HG03469 (cell line): ENCODE measurements at regions not wholly inside any gene's neighbourhood (a gene's known extent, or its start where the extent isn't known, plus 50 kb on each side); places are given as distances from the start of the nearest gene placed in this dataset.
"Not testable (repeated sequence)": the region's sequence is repeated elsewhere in the genome, so short reads cannot be mapped to it uniquely, and the experiment has no call there.

Experiments
- ATAC-seq: cut with Tn5 transposase; IDR thresholded peaks from one replicate; pipeline ENCODE4 v1.9.1; 2021; ENCODE audit warnings: mild to moderate bottlenecking, moderate library complexity, moderate number of reproducible peaks; ENCODE audit not compliant: unreplicated experiment

GRCh38 chr13:88945793-88946192 is 1274.6 kb downstream of the SLITRK5 start:
- ATAC-seq: no peak

DNA sequence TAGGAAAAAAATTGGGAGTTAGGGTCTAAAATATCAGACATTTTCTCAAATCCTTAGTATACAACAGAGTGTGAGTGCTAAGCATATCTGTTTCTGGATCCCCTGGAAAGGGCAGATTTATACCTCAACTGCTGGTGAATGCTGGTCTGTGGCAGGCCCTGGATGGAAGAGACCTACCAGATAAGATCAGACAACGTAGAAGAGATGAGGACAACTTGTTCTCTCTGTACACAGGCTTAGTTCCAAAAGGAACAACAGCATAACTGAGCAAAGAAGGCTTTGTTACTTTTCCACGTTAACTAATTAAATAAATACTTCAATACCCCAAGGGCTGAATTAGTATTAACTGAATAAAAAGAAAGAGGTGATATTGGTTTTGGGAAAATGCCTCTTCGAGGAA is 1277.3 kb downstream of the SLITRK5 start:
- no peak for ATAC-seq

DNA sequence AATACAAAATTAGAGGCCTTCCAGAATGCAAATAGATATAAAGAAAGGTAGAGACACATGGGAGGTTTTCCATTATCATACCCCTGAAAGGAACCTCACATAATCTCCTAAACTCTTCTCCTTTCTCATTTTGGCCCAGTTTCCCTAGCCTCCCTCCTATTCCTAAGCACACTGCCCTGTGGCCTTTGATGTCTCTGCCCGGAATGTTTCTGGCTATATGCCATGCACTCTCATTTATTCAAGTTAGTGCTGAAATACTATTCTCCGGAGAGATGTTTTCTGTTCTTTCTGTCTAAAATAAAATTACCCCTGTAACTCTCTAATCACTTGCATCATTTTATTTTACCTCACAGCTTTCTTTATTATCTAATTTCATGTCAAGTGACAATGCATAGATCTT is 1287.7 kb downstream of the SLITRK5 start:
- ATAC-seq: no peak

DNA sequence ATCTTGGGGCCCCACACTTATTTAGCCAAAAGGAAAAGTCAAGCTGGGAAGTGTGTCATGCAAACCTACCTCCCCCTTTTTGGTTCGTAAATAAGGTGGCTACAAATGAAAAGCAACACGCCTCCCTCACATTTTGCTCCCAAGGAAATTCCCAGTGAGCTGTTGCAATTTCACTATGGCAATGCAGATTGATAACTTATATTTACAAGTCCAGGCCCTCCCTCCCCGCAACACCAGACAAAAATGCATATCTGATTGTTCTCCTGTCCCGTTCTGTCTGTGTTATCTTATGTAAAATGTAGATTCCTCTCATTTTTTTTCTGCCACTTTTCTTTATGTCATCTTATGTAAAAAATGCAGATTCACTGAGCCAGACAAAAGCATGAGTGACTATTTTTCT is 1305.3 kb downstream of the SLITRK5 start:
- ATAC-seq: no peak

GRCh38 chr13:88978607-88979006 is 1307.4 kb downstream of the SLITRK5 start:
- ATAC-seq: no peak

DNA sequence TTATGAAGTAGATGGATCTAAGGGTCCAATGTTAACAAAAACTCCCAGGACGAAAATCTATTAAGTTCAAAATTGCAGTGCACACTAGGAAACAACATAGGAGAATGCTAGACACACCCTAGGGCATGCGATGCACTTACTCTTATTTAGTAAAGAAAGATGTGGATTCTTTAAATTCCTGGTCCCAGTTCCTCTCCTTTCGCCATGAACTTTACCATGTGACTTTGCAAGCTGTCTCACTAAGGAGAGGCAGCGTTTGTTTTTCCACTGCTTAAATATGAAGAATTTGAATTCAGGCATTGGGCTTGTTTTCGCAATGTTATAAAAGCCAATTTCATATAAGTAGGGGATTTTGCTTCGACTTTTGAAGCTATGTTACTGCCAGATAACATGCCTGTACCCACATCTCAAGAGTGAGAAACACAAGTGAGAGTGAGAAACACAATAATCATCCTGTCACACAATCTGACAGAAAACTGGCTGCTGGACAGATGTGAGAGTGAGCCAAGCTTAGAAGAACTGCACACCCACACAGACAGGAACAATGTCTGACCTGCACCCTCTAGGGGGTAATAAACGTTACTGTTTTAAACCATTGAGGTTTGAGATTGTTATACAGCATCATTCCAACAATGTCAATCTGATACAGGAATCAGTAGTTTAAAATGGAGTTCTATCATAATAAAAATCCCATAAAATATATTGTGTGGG is 1308.4 kb downstream of the SLITRK5 start:
- no peak for ATAC-seq

- no peak for ATAC-seq
Measured at GRCh38 chr13:89003656-89004055, 1332.5 kb downstream of the SLITRK5 start.

- ATAC-seq: no peak
Measured at GRCh38 chr13:89011615-89012014, 1340.4 kb downstream of the SLITRK5 start.

GRCh38 chr13:89027694-89028306 is 1356.6 kb downstream of the SLITRK5 start:
- no peak for ATAC-seq

- ATAC-seq: no peak
Measured at GRCh38 chr13:89029062-89029461, 1357.9 kb downstream of the SLITRK5 start.

GRCh38 chr13:89034015-89034414 is 1362.8 kb downstream of the SLITRK5 start:
- no peak for ATAC-seq

DNA sequence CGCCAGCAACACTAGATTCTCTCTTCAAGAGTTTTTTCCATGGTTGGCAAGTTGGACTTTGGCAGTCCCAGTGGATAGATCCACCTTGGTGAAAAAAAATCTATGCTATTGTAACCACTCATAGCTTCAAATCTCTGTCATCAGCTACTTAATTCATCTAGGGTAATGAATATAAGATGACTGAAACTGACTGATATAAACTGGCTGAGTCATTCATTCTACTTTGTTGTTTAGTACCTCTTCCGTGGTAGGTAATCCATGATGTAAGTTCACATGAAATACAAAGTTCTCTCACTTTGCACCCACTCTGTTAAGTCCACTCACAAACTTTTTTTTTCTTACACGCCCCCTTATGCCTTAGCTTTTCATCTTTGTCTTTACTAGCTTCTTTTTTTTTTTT is 1381.5 kb downstream of the SLITRK5 start:
- ATAC-seq: no peak

GRCh38 chr13:89053418-89053817 is 1382.2 kb downstream of the SLITRK5 start:
- ATAC-seq: no peak

DNA sequence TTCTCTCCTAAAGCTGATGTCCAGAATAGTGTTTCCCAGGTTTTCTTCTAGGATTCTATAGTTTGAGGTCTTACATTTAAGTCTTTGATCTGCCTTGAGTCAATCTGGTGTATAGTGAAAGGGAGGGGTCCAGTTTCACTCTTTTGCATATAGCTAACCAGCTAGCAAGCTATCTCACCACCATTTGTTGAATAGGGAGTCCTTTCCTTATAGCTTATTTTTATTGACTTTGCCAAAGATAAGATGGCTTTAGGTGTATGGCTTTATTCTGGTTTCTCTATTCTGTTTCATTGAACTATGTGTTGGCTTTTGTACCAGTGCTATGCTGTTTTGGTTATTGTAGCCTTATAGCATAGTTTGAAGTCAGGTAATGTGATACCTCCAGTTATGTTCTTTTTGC is 1386.1 kb downstream of the SLITRK5 start:
- ATAC-seq: no peak

- ATAC-seq: no peak
Measured at GRCh38 chr13:89057862-89058261, 1386.7 kb downstream of the SLITRK5 start.

GRCh38 chr13:89061821-89062220 is 1390.7 kb downstream of the SLITRK5 start:
- ATAC-seq: no peak

- no peak for ATAC-seq
Measured at GRCh38 chr13:89066868-89067466, 1395.8 kb downstream of the SLITRK5 start.

- no peak for ATAC-seq
Measured at GRCh38 chr13:89072979-89073378, 1401.8 kb downstream of the SLITRK5 start.

- no peak for ATAC-seq
Measured at GRCh38 chr13:89076622-89077021, 1405.5 kb downstream of the SLITRK5 start.

- no peak for ATAC-seq
Measured at GRCh38 chr13:89082623-89083022, 1411.5 kb downstream of the SLITRK5 start.

DNA sequence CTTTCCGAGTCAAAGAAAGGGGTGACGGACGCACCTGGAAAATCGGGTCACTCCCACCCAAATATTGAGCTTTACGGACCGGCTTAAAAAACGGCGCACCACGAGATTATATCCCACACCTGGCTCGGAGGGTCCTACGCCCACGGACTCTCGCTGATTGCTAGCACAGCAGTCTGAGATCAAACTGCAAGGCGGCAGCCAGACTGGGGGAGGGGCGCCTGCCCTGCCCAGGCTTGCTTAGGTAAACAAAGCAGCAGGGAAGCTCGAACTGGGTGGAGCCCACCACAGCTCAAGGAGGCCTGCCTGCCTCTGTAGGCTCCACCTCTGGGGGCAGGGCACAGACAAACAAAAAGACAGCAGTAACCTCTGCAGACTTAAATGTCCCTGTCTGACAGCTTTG is 1416.9 kb downstream of the SLITRK5 start:
- not testable (repeated sequence) for ATAC-seq

- no peak for ATAC-seq
Measured at GRCh38 chr13:89097994-89098393, 1426.8 kb downstream of the SLITRK5 start.
